Sigmoid colon (tissue), 6 donors: ENCODE measurements at regions not wholly inside any gene's neighbourhood (a gene's known extent, or its start where the extent isn't known, plus 50 kb on each side); places are given as distances from the start of the nearest gene placed in this dataset.

Experiments
- DNase-seq: peaks from one replicate; pipeline ENCODE4 v3.0.0-alpha.2; 2019
- H3K27ac ChIP-seq, 4 donors: fragments of 200-600 bp; sonication (generic); one replicate each; pipeline ENCODE4 v1.5.1; 2016 to 2019; ENCODE audit warnings: mild to moderate bottlenecking in 1 of 4
- H3K27me3 ChIP-seq, 3 donors: fragments of 200-600 bp; sonication (generic); one replicate each; pipeline ENCODE4 v1.5.1; 2019; ENCODE audit warnings: mild to moderate bottlenecking in 1 of 3
- H3K36me3 ChIP-seq, 4 donors: fragments of 200-600 bp; sonication (generic); one replicate each; pipeline ENCODE4 v1.5.1; 2016 to 2019
- H3K4me1 ChIP-seq, 4 donors: fragments of 200-600 bp; sonication (generic); one replicate each; pipeline ENCODE4 v1.5.1; 2017 to 2019
- H3K4me3 ChIP-seq, 4 donors: fragments of 200-600 bp; sonication (generic); one replicate each; pipeline ENCODE4 v1.5.1; 2017 to 2019; ENCODE audit warnings: mild to moderate bottlenecking in 2 of 4, moderate library complexity in 1 of 4
- H3K9me3 ChIP-seq, 4 donors: fragments of 200-600 bp in 3 of 4; sonication (generic) in 3 of 4; one replicate each; pipeline versions ENCODE4 v1.5.1 to v1.6.1; 2013 to 2019
- CTCF ChIP-seq, 4 experiments: fragments of 450-650 bp in 3 of 4; fragments of 200-600 bp in 1 of 4; IDR thresholded peaks; one replicate each; pipeline ENCODE4 v1.5.1; 2016 to 2019; ENCODE audit warnings: antibody characterized with exemption in 4 of 4, mild to moderate bottlenecking in 3 of 4, moderate library complexity in 2 of 4
- EP300 ChIP-seq, 4 donors: sonication (generic); formaldehyde crosslinking; IDR thresholded peaks; one replicate each; pipeline ENCODE4 v1.6.1; 2017; ENCODE audit warnings: antibody characterized with exemption in 4 of 4
- POLR2A ChIP-seq, 2 donors: fragments of 450-650 bp; IDR thresholded peaks; one replicate each; pipeline ENCODE4 v1.6.1; 2016; ENCODE audit warnings: antibody characterized with exemption in 2 of 2, mild to moderate bottlenecking in 2 of 2, moderate library complexity in 2 of 2
- POLR2AphosphoS5 ChIP-seq, 4 donors: sonication (generic); formaldehyde crosslinking; IDR thresholded peaks; one replicate each; pipeline ENCODE4 v1.6.1; 2017; ENCODE audit warnings: antibody characterized with exemption in 4 of 4
- WGBS, 2 donors: extraction: QIAGEN DNeasy Blood & Tissue Kit; methylation state at CpG; one replicate each; pipeline ENCODE4 v1.1.7; 2013; 5-methylcytosine and 5-hydroxymethylcytosine counted together
- intact Hi-C: fragments of 100-400 bp; cut with DNase I; formaldehyde crosslinking; loops from one replicate; pipeline ENCODE4 v1.15.1; 2023
- donor health status: healthy with polysubstance abuse.
- donor health status: healthy.

GRCh38 chrX:96176921-96177320, 507.7 kb upstream of the DIAPH2 start:
- no peaks in the 10 kb centered on the region for H3K27me3 ChIP-seq
- WGBS, 2 donors: 32 to 48% methylated on average over 3 of the region's 3 CpGs
- DNase-seq: no peak
- no peaks in the 10 kb centered on the region for H3K9me3 ChIP-seq
- intact Hi-C loops: no loop called here
- no peak overlapping the region for H3K4me3 ChIP-seq
- TF ChIP-seq CTCF (IDR thresholded peaks at IDR 0.05) (no peak), POLR2AphosphoS5 (IDR thresholded peaks at IDR 0.05) (no peak), EP300 (IDR thresholded peaks at IDR 0.05) (no peak), POLR2A (IDR thresholded peaks at IDR 0.05) (no peak)
- no peak overlapping the region for H3K27ac ChIP-seq
- H3K36me3 ChIP-seq: no peaks in the 10 kb centered on the region
- no peaks in the 10 kb centered on the region for H3K4me1 ChIP-seq

GRCh38 chrX:96181605-96182004, 503.0 kb upstream of the DIAPH2 start:
- Histone ChIP-seq H3K36me3 (no peaks in the 10 kb centered on the region), H3K27me3 (no peaks in the 10 kb centered on the region), H3K4me1 (no peaks in the 10 kb centered on the region), H3K4me3 (no peak overlapping the region), H3K9me3 (no peaks in the 10 kb centered on the region), H3K27ac (no peak overlapping the region)
- DNase-seq: no peak
- WGBS, 2 donors: 77 to 83% methylated on average over 4 of the region's 4 CpGs
- intact Hi-C loops: no loop called here
- TF ChIP-seq CTCF (IDR thresholded peaks at IDR 0.05): no peak
- TF ChIP-seq EP300 (IDR thresholded peaks at IDR 0.05): no peak
- no peak for TF ChIP-seq POLR2AphosphoS5 (IDR thresholded peaks at IDR 0.05)
- TF ChIP-seq POLR2A (IDR thresholded peaks at IDR 0.05): no peak

GRCh38 chrX:96182366-96182765, 502.3 kb upstream of the DIAPH2 start:
- Histone ChIP-seq H3K4me1 (no peaks in the 10 kb centered on the region), H3K4me3 (no peak overlapping the region), H3K27ac (no peak overlapping the region), H3K36me3 (no peaks in the 10 kb centered on the region), H3K9me3 (no peaks in the 10 kb centered on the region), H3K27me3 (no peaks in the 10 kb centered on the region)
- WGBS, 2 donors: 33 to 52% methylated on average over 1 of the region's 1 CpG
- TF ChIP-seq POLR2A (IDR thresholded peaks at IDR 0.05): no peak
- TF ChIP-seq CTCF (IDR thresholded peaks at IDR 0.05): peak in 1 of 4 experiments; percentile 29
- intact Hi-C loops: no loop called here
- DNase-seq: no peak

- TF ChIP-seq EP300 (IDR thresholded peaks at IDR 0.05) (no peak), POLR2A (IDR thresholded peaks at IDR 0.05) (no peak), POLR2AphosphoS5 (IDR thresholded peaks at IDR 0.05) (no peak), CTCF (IDR thresholded peaks at IDR 0.05) (no peak)
- Histone ChIP-seq H3K27me3 (no peaks in the 10 kb centered on the region), H3K4me1 (no peaks in the 10 kb centered on the region), H3K36me3 (no peaks in the 10 kb centered on the region), H3K27ac (no peak overlapping the region), H3K4me3 (no peak overlapping the region), H3K9me3 (no peaks in the 10 kb centered on the region)
- DNase-seq: no peak
- intact Hi-C loops: no loop called here
- 81 to 90% methylated on average over 3 of the region's 3 CpGs for WGBS, 2 donors
Observed at GRCh38 chrX:96183391-96183790, 501.3 kb upstream of the DIAPH2 start.

- Histone ChIP-seq H3K36me3 (no peaks in the 10 kb centered on the region), H3K4me1 (no peaks in the 10 kb centered on the region), H3K27ac (no peak overlapping the region), H3K9me3 (no peaks in the 10 kb centered on the region), H3K4me3 (no peak overlapping the region), H3K27me3 (no peaks in the 10 kb centered on the region)
- TF ChIP-seq POLR2A (IDR thresholded peaks at IDR 0.05) (no peak), POLR2AphosphoS5 (IDR thresholded peaks at IDR 0.05) (no peak), EP300 (IDR thresholded peaks at IDR 0.05) (no peak), CTCF (IDR thresholded peaks at IDR 0.05) (no peak)
- intact Hi-C loops: no loop called here
- DNase-seq: no peak
- WGBS, 2 donors: 19 to 51% methylated on average over 3 of the region's 3 CpGs
Observed at GRCh38 chrX:96183843-96184242, 500.8 kb upstream of the DIAPH2 start.
